Neural cell (in vitro differentiated cells): ENCODE measurements at regions not wholly inside any gene's neighbourhood (a gene's known extent, or its start where the extent isn't known, plus 50 kb on each side); places are given as distances from the start of the nearest gene placed in this dataset.

ENCODE experiments used
- H2AFZ ChIP-seq: fragments of 200-600, 300-800 bp; sonication (generic), shearing (Covaris generic); 2 replicates; pipeline ENCODE4 v1.6.0; 2014; ENCODE audit warnings: low read depth, mild to moderate bottlenecking, antibody characterized with exemption, low read length, moderate library complexity
- H3F3A ChIP-seq: fragments of 200-600 bp; shearing (Covaris generic); 2 replicates; pipeline ENCODE4 v1.6.1; 2016; ENCODE audit warnings: mild to moderate bottlenecking, moderate library complexity, mixed read lengths, antibody characterized with exemption, low read length; ENCODE audit not compliant: insufficient read depth, poor library complexity, severe bottlenecking
- H3K27ac ChIP-seq: fragments of 200-600, 300-800 bp; sonication (generic), shearing (Covaris generic); 2 replicates; pipeline ENCODE4 v1.5.1; 2014; ENCODE audit warnings: mild to moderate bottlenecking, low read length, moderate library complexity
- H3K27me3 ChIP-seq: fragments of 300-800, 200-600 bp; sonication (generic), shearing (Covaris generic); 2 replicates; pipeline ENCODE4 v1.6.0; 2014; ENCODE audit warnings: mild to moderate bottlenecking, low read depth, low read length, moderate library complexity; ENCODE audit not compliant: insufficient read depth
- H3K36me3 ChIP-seq: fragments of 300-800, 200-600 bp; sonication (generic), shearing (Covaris generic); 2 replicates; pipeline ENCODE4 v1.5.1; 2014; ENCODE audit warnings: mild to moderate bottlenecking, antibody characterized with exemption, low read length, moderate library complexity; ENCODE audit not compliant: insufficient read depth
- H3K4me2 ChIP-seq: fragments of 300-800, 200-600 bp; sonication (generic), shearing (Covaris generic); 2 replicates; pipeline ENCODE4 v1.6.0; 2014; ENCODE audit warnings: mild to moderate bottlenecking, low read length
- H3K4me3 ChIP-seq: fragments of 300-800, 200-600 bp; sonication (generic), shearing (Covaris generic); 2 replicates; pipeline ENCODE4 v1.5.1; 2014; ENCODE audit warnings: mild to moderate bottlenecking, low read length, moderate library complexity
- H3K79me2 ChIP-seq: fragments of 200-600 bp; shearing (Covaris generic); replicated peaks from 2 replicates; pipeline ENCODE4 v1.6.0; 2014; ENCODE audit warnings: mild to moderate bottlenecking, low read length, moderate library complexity; ENCODE audit not compliant: insufficient read depth
- H3K9ac ChIP-seq: fragments of 300-800, 200-600 bp; sonication (generic), shearing (Covaris generic); 2 replicates; pipeline ENCODE4 v1.6.1; 2016; ENCODE audit warnings: mild to moderate bottlenecking, low read length, mixed read lengths
- H3K9me2 ChIP-seq: fragments of 200-600 bp; shearing (Covaris generic); 2 replicates; pipeline ENCODE4 v1.6.1; 2016; ENCODE audit warnings: mild to moderate bottlenecking, low read length, mixed read lengths; ENCODE audit not compliant: insufficient read depth
- H3K9me3 ChIP-seq: fragments of 200-600, 300-800 bp; sonication (generic), shearing (Covaris generic); 2 replicates; pipeline ENCODE4 v1.6.1; 2016; ENCODE audit warnings: mild to moderate bottlenecking, mixed run types, low read length, moderate library complexity, mixed read lengths
- H4K20me1 ChIP-seq: fragments of 200-600 bp; shearing (Covaris generic); 2 replicates; pipeline ENCODE4 v1.6.1; 2016; ENCODE audit warnings: mild to moderate bottlenecking, mixed run types; ENCODE audit not compliant: insufficient read depth
- EP300 ChIP-seq: fragments of 450-650 bp; conservative IDR thresholded peaks from 2 replicates; pipeline ENCODE4 v1.6.1; 2014; ENCODE audit warnings: antibody characterized with exemption, mild to moderate bottlenecking, moderate library complexity; ENCODE audit not compliant: poor library complexity, severe bottlenecking
- EZH2 ChIP-seq: fragments of 200-600, 300-800 bp; shearing (Covaris generic), sonication (generic); IDR thresholded peaks from 2 replicates; pipeline ENCODE4 v1.6.1; 2014; ENCODE audit warnings: antibody characterized with exemption, low read length, borderline replicate concordance, mild to moderate bottlenecking; ENCODE audit not compliant: insufficient read depth, poor library complexity, severe bottlenecking
- MXI1 ChIP-seq: fragments of 450-650 bp; conservative IDR thresholded peaks from 2 replicates; pipeline ENCODE4 v1.6.1; 2014; ENCODE audit warnings: antibody characterized with exemption, mild to moderate bottlenecking; ENCODE audit not compliant: poor library complexity, severe bottlenecking
- POLR2AphosphoS5 ChIP-seq: IDR thresholded peaks from 2 replicates; pipeline ENCODE4 v1.6.1; 2012
- RAD21 ChIP-seq: fragments of 450-650 bp; conservative IDR thresholded peaks from 2 replicates; pipeline ENCODE4 v1.6.1; 2014; ENCODE audit warnings: antibody characterized with exemption, mild to moderate bottlenecking, moderate library complexity
- REST ChIP-seq: IDR thresholded peaks from 2 replicates; pipeline ENCODE4 v1.6.1; 2012; ENCODE audit warnings: borderline replicate concordance
- SMC3 ChIP-seq: fragments of 450-650 bp; conservative IDR thresholded peaks from 2 replicates; pipeline ENCODE4 v1.6.1; 2014; ENCODE audit warnings: antibody characterized with exemption, mild to moderate bottlenecking, moderate library complexity; ENCODE audit not compliant: poor library complexity
- TAF1 ChIP-seq: IDR thresholded peaks from 2 replicates; pipeline ENCODE4 v1.6.1; 2012; ENCODE audit warnings: low read depth
- TF ChIP-seq, protein P1 (sequence below): fragments of 450-650 bp; IDR thresholded peaks from 2 replicates; pipeline ENCODE4 v1.5.1; 2014; ENCODE audit warnings: antibody characterized with exemption, mild to moderate bottlenecking, moderate library complexity; ENCODE audit not compliant: poor library complexity, severe bottlenecking

DNA sequence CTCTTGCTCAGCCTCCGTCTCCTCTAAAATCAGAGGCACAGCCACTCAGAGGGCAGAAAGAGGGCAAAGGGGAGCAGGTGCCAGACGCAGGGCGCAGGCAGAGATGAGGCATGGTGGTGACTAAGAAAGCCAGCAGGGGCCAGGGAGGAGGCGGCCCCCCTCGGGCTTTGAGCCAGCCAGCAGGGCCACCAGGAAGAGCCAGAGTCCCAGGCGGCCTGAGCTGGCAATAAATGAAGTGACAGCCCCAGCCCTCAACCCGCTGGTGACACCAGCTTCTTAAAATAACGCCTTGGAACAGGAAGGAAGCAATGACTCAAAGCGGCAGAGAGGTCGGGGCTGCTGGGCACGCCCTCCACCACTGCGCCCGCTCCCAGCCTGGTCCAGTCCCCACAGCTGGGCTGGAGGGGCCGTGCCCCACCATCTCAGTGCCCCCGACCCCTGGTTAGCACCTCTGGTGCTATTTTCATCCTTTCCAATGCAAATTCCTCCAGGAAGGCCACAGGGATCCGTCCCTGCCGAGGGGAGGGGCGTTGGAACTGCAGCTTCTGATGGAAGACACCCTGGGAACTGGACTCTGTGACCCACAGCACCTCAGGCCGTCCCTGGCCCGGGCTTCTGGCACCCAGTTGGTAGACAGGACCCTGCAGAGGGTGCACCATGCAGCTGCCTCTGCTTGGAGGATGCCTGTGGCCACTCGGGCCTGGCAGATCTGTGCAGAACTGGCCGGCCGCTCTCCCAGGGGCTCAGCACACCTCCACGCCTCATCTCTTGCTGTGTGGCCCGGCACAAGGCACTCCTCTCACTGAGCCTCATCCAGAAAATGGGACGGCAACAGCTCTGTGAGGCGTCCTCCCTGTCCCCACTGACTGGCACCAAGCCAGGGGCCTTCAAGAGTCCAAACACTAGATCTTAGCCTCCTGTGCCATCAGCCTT lies 113.7 kb downstream of the NCOR2 start:
- Histone ChIP-seq H3K9me2 (no peaks in the 10 kb centered on the region), H3K36me3 (no peaks in the 10 kb centered on the region), H3K27me3 (no peaks in the 10 kb centered on the region), H3K4me3 (no peak overlapping the region), H3K79me2 (no peaks in the 10 kb centered on the region), H3K4me2 (no peak overlapping the region), H3K9ac (no peak overlapping the region), H4K20me1 (no peaks in the 10 kb centered on the region), H3K27ac (no peak overlapping the region), H2AFZ (no peak overlapping the region), H3K9me3 (no peaks in the 10 kb centered on the region), H3F3A (no peaks in the 10 kb centered on the region)
- TF ChIP-seq MXI1 (no peak), EP300 (no peak)

- Histone ChIP-seq H3K9me3 (no peaks in the 10 kb centered on the region), H3K4me2 (no peak overlapping the region), H3F3A (no peaks in the 10 kb centered on the region), H3K27me3 (no peaks in the 10 kb centered on the region), H3K27ac (no peak overlapping the region), H3K4me3 (no peak overlapping the region), H2AFZ (no peak overlapping the region), H3K9ac (no peak overlapping the region), H3K79me2 (no peaks in the 10 kb centered on the region), H3K36me3 (no peaks in the 10 kb centered on the region), H3K9me2 (no peaks in the 10 kb centered on the region), H4K20me1 (no peaks in the 10 kb centered on the region)
- TF ChIP-seq EZH2 (no peak), EP300 (no peak), MXI1 (no peak), TAF1 (no peak), REST (no peak), SMC3 (no peak), RAD21 (no peak), POLR2AphosphoS5 (no peak)
- TF ChIP-seq, protein P1, sequence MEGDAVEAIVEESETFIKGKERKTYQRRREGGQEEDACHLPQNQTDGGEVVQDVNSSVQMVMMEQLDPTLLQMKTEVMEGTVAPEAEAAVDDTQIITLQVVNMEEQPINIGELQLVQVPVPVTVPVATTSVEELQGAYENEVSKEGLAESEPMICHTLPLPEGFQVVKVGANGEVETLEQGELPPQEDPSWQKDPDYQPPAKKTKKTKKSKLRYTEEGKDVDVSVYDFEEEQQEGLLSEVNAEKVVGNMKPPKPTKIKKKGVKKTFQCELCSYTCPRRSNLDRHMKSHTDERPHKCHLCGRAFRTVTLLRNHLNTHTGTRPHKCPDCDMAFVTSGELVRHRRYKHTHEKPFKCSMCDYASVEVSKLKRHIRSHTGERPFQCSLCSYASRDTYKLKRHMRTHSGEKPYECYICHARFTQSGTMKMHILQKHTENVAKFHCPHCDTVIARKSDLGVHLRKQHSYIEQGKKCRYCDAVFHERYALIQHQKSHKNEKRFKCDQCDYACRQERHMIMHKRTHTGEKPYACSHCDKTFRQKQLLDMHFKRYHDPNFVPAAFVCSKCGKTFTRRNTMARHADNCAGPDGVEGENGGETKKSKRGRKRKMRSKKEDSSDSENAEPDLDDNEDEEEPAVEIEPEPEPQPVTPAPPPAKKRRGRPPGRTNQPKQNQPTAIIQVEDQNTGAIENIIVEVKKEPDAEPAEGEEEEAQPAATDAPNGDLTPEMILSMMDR = no peak
Observed at GRCh38 chr12:124452576-124453331, 114.7 kb downstream of the NCOR2 start.
